Activated T-helper 17 cell treated with anti-CD3 and anti-CD28 coated beads, Interleukin-2, amount 50 U/mL, for 72 hours (primary cell): ENCODE measurements at regions not wholly inside any gene's neighbourhood (a gene's known extent, or its start where the extent isn't known, plus 50 kb on each side); places are given as distances from the start of the nearest gene placed in this dataset.
"Not testable (repeated sequence)": the region's sequence is repeated elsewhere in the genome, so short reads cannot be mapped to it uniquely, and the experiment has no call there.

Source experiments
- ATAC-seq: fragments of 150-1000 bp; cut with Tn5 transposase; replicated peaks from 2 replicates; pipeline ENCODE4 v1.10.0; 2021; ENCODE audit warnings: mild to moderate bottlenecking, moderate library complexity
- H3K27ac Mint-ChIP-seq: one replicate; pipeline ENCODE4 v1.8.0; 2022; ENCODE audit warnings: mixed read lengths
- H3K27me3 Mint-ChIP-seq: one replicate; pipeline ENCODE4 v1.8.0; 2022; ENCODE audit warnings: mixed read lengths
- H3K36me3 Mint-ChIP-seq: one replicate; pipeline ENCODE4 v1.8.0; 2022; ENCODE audit warnings: low read depth, mild to moderate bottlenecking, mixed read lengths
- H3K4me1 Mint-ChIP-seq: one replicate; pipeline ENCODE4 v1.8.0; 2022; ENCODE audit warnings: mixed read lengths
- H3K4me3 Mint-ChIP-seq: one replicate; pipeline ENCODE4 v1.8.0; 2022; ENCODE audit warnings: mild to moderate bottlenecking, mixed read lengths
- H3K9me3 Mint-ChIP-seq: one replicate; pipeline ENCODE4 v1.8.0; 2022; ENCODE audit warnings: mixed read lengths

GRCh38 chr4:12924253-12924652 lies 559.9 kb downstream of the RAB28 start:
- no peaks in the 10 kb centered on the region for H3K4me1 Mint-ChIP-seq
- no peaks in the 10 kb centered on the region for H3K27me3 Mint-ChIP-seq
- H3K27ac Mint-ChIP-seq, result no peak overlapping the region
- H3K36me3 Mint-ChIP-seq, result no peaks in the 10 kb centered on the region
- H3K4me3 Mint-ChIP-seq, result no peak overlapping the region
- no peak for ATAC-seq
- no peaks in the 10 kb centered on the region for H3K9me3 Mint-ChIP-seq

GRCh38 chr4:12912896-12913418 lies 571.2 kb downstream of the RAB28 start:
- Mint-ChIP-seq H3K27ac (no peak overlapping the region), H3K36me3 (no peaks in the 10 kb centered on the region)

GRCh38 chr4:12911750-12912358 lies 572.3 kb downstream of the RAB28 start:
- H3K4me3 Mint-ChIP-seq, result no peak overlapping the region
- ATAC-seq, result no peak
- H3K9me3 Mint-ChIP-seq, result peaks cover 11% of the 10 kb centered on the region
- H3K27me3 Mint-ChIP-seq, result no peaks in the 10 kb centered on the region
- H3K36me3 Mint-ChIP-seq, result no peaks in the 10 kb centered on the region
- no peaks in the 10 kb centered on the region for H3K4me1 Mint-ChIP-seq
- no peak overlapping the region for H3K27ac Mint-ChIP-seq

More at GRCh38 chr4:12912896-12913418, 571.2 kb downstream of the RAB28 start:
- H3K9me3 Mint-ChIP-seq, result peaks cover 11% of the 10 kb centered on the region
- H3K4me1 Mint-ChIP-seq, result no peaks in the 10 kb centered on the region
- no peak for ATAC-seq
- H3K4me3 Mint-ChIP-seq, result no peak overlapping the region
- no peaks in the 10 kb centered on the region for H3K27me3 Mint-ChIP-seq

GRCh38 chr4:12903640-12904039 lies 580.5 kb downstream of the RAB28 start:
- not testable (repeated sequence) for ATAC-seq, H3K27ac Mint-ChIP-seq, H3K27me3 Mint-ChIP-seq, H3K36me3 Mint-ChIP-seq, H3K4me3 Mint-ChIP-seq, H3K9me3 Mint-ChIP-seq, H3K4me1 Mint-ChIP-seq

- H3K9me3 Mint-ChIP-seq, result peaks cover 6% of the 10 kb centered on the region
- no peak for ATAC-seq
- no peaks in the 10 kb centered on the region for H3K4me1 Mint-ChIP-seq
- H3K36me3 Mint-ChIP-seq, result no peaks in the 10 kb centered on the region
- H3K4me3 Mint-ChIP-seq, result no peak overlapping the region
- H3K27ac Mint-ChIP-seq, result no peak overlapping the region
- H3K27me3 Mint-ChIP-seq, result no peaks in the 10 kb centered on the region
Observed at GRCh38 chr4:12902735-12903134, 581.4 kb downstream of the RAB28 start.

GRCh38 chr4:12897954-12898353 lies 586.2 kb downstream of the RAB28 start:
- no peak for ATAC-seq
- Mint-ChIP-seq H3K27me3 (no peaks in the 10 kb centered on the region), H3K27ac (no peak overlapping the region), H3K9me3 (peaks cover 9% of the 10 kb centered on the region), H3K4me3 (no peak overlapping the region), H3K4me1 (no peaks in the 10 kb centered on the region), H3K36me3 (no peaks in the 10 kb centered on the region)

- Mint-ChIP-seq H3K27ac (no peak overlapping the region), H3K4me1 (no peaks in the 10 kb centered on the region), H3K4me3 (no peak overlapping the region), H3K36me3 (no peaks in the 10 kb centered on the region), H3K27me3 (no peaks in the 10 kb centered on the region), H3K9me3 (peaks cover 8% of the 10 kb centered on the region)
- no peak for ATAC-seq
Observed at GRCh38 chr4:12894062-12894461, 590.1 kb downstream of the RAB28 start.

GRCh38 chr4:12889054-12889453 lies 595.1 kb downstream of the RAB28 start:
- Mint-ChIP-seq H3K27me3 (no peaks in the 10 kb centered on the region), H3K4me1 (no peaks in the 10 kb centered on the region), H3K4me3 (no peak overlapping the region), H3K27ac (no peak overlapping the region), H3K9me3 (peaks cover 15% of the 10 kb centered on the region), H3K36me3 (no peaks in the 10 kb centered on the region)
- ATAC-seq, result no peak

- H3K9me3 Mint-ChIP-seq, result peaks cover 15% of the 10 kb centered on the region
- ATAC-seq, result no peak
- H3K27me3 Mint-ChIP-seq, result no peaks in the 10 kb centered on the region
- H3K4me1 Mint-ChIP-seq, result no peaks in the 10 kb centered on the region
- H3K36me3 Mint-ChIP-seq, result no peaks in the 10 kb centered on the region
- no peak overlapping the region for H3K4me3 Mint-ChIP-seq
- H3K27ac Mint-ChIP-seq, result no peak overlapping the region
Observed at GRCh38 chr4:12884846-12885796, 599.0 kb downstream of the RAB28 start.

- Mint-ChIP-seq H3K27me3 (no peaks in the 10 kb centered on the region), H3K36me3 (no peaks in the 10 kb centered on the region), H3K27ac (no peak overlapping the region), H3K9me3 (peaks cover 4% of the 10 kb centered on the region), H3K4me1 (no peaks in the 10 kb centered on the region), H3K4me3 (no peak overlapping the region)
- no peak for ATAC-seq
Observed at GRCh38 chr4:12881945-12882584, 602.1 kb downstream of the RAB28 start.

- H3K36me3 Mint-ChIP-seq, result no peaks in the 10 kb centered on the region
- H3K27me3 Mint-ChIP-seq, result no peaks in the 10 kb centered on the region
- no peaks in the 10 kb centered on the region for H3K4me1 Mint-ChIP-seq
- H3K27ac Mint-ChIP-seq, result no peak overlapping the region
- H3K9me3 Mint-ChIP-seq, result peaks cover 7% of the 10 kb centered on the region
- ATAC-seq, result no peak
- H3K4me3 Mint-ChIP-seq, result no peak overlapping the region
Observed at GRCh38 chr4:12880844-12881243, 603.3 kb downstream of the RAB28 start.

GRCh38 chr4:12879496-12879895 lies 604.6 kb downstream of the RAB28 start:
- no peaks in the 10 kb centered on the region for H3K36me3 Mint-ChIP-seq
- H3K27ac Mint-ChIP-seq, result no peak overlapping the region
- no peak for ATAC-seq
- peaks cover 4% of the 10 kb centered on the region for H3K9me3 Mint-ChIP-seq
- no peak overlapping the region for H3K4me3 Mint-ChIP-seq
- H3K4me1 Mint-ChIP-seq, result no peaks in the 10 kb centered on the region
- H3K27me3 Mint-ChIP-seq, result no peaks in the 10 kb centered on the region

GRCh38 chr4:12875640-12876243 lies 608.4 kb downstream of the RAB28 start:
- Mint-ChIP-seq H3K36me3 (no peaks in the 10 kb centered on the region), H3K9me3 (peaks cover 7% of the 10 kb centered on the region), H3K4me1 (no peaks in the 10 kb centered on the region), H3K27me3 (no peaks in the 10 kb centered on the region), H3K4me3 (no peak overlapping the region), H3K27ac (no peak overlapping the region)
- no peak for ATAC-seq

- H3K4me3 Mint-ChIP-seq, result no peak overlapping the region
- H3K36me3 Mint-ChIP-seq, result no peaks in the 10 kb centered on the region
- H3K27me3 Mint-ChIP-seq, result no peaks in the 10 kb centered on the region
- no peak overlapping the region for H3K27ac Mint-ChIP-seq
- H3K9me3 Mint-ChIP-seq, result peaks cover 13% of the 10 kb centered on the region
- no peak for ATAC-seq
- no peaks in the 10 kb centered on the region for H3K4me1 Mint-ChIP-seq
Observed at GRCh38 chr4:12873351-12873750, 610.8 kb downstream of the RAB28 start.
